ENCODE measurements at regions not wholly inside any gene's neighbourhood (a gene's known extent, or its start where the extent isn't known, plus 50 kb on each side); places are given as distances from the start of the nearest gene placed in this dataset.
A peak's percentile ranks its signal among the peaks of the same experiment; 100 is the strongest.

DNA sequence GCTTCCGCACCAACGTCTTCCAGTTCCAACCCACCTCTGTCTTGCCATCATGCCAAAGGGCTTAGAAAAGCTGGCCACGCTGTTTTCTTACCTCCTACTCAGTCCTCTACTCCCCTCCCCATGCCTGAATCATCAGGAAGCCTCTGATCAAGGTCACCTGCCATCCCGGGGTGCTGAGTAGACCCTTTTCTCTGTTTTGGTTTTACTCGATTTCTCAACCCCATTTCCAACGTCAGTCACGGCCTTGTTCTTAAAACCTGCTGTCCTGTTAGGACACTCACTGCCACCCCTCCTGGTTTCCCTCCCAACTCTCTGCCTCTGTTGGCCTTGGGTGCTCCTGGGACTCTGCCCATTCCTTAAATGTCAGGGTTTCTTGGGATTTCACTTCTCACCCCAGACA lies 350.1 kb downstream of the FOXO1 start:
- Histone ChIP-seq H3K4me1 (peaks cover 0 to 4% (median 0%) of the 10 kb centered on the region in 4 donors), H3K27ac (no peak overlapping the region), H3K27me3 (no peaks in the 10 kb centered on the region), H3K9me3 (no peaks in the 10 kb centered on the region), H3K4me3 (no peak overlapping the region), H3K36me3 (no peaks in the 10 kb centered on the region)
- WGBS, 5 donors, result 81 to 90% (median 84%) methylated on average over 7 of the region's 7 CpGs
- intact Hi-C loops (cut with DNase I; ENCODE audit: low total_unique reads), result no loop called here
- TF ChIP-seq, protein P1, sequence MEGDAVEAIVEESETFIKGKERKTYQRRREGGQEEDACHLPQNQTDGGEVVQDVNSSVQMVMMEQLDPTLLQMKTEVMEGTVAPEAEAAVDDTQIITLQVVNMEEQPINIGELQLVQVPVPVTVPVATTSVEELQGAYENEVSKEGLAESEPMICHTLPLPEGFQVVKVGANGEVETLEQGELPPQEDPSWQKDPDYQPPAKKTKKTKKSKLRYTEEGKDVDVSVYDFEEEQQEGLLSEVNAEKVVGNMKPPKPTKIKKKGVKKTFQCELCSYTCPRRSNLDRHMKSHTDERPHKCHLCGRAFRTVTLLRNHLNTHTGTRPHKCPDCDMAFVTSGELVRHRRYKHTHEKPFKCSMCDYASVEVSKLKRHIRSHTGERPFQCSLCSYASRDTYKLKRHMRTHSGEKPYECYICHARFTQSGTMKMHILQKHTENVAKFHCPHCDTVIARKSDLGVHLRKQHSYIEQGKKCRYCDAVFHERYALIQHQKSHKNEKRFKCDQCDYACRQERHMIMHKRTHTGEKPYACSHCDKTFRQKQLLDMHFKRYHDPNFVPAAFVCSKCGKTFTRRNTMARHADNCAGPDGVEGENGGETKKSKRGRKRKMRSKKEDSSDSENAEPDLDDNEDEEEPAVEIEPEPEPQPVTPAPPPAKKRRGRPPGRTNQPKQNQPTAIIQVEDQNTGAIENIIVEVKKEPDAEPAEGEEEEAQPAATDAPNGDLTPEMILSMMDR (IDR thresholded peaks at IDR 0.05), result no peak
- no peak for TF ChIP-seq POLR2A (IDR thresholded peaks at IDR 0.05)
- no peak for TF ChIP-seq EP300 (IDR thresholded peaks at IDR 0.05)
- no peak for TF ChIP-seq POLR2AphosphoS5 (IDR thresholded peaks at IDR 0.05)
- no peak for DNase-seq

GRCh38 chr13:40317980-40318327 lies 348.5 kb downstream of the FOXO1 start:
- Histone ChIP-seq H3K4me3 (no peak overlapping the region), H3K9me3 (peaks cover 0 to 2% (median under 1%) of the 10 kb centered on the region in 4 donors), H3K27ac (no peak overlapping the region), H3K36me3 (no peaks in the 10 kb centered on the region), H3K4me1 (peaks cover 0 to 4% (median 0%) of the 10 kb centered on the region in 4 donors), H3K27me3 (no peaks in the 10 kb centered on the region)
- DNase-seq, result no peak
- 76 to 83% (median 79%) methylated on average over 2 of the region's 2 CpGs for WGBS, 5 donors
- TF ChIP-seq POLR2A (IDR thresholded peaks at IDR 0.05) (no peak), POLR2AphosphoS5 (IDR thresholded peaks at IDR 0.05) (no peak), EP300 (IDR thresholded peaks at IDR 0.05) (no peak)
- TF ChIP-seq, protein P1 (IDR thresholded peaks at IDR 0.05), result no peak
- intact Hi-C loops (cut with DNase I; ENCODE audit: low total_unique reads), result no loop called here

DNA sequence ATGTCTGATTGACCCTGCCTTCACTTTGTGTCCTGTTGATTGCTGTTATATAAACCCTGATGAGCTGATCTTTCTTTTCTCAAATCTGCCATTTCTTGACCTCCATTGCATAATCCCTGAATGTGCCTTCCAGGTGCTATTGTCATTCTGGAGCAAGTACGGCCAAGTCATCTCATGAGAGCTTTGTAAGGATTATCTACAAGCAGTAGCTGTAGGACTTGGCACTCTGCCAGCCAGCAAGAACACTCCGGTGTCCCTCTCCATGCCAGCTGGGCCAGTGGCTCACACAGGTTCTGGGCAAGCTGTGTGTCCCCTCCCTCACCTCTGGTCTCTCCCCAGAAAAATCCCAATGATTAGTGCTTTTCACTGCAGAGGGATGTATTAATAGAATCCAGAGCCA lies 348.1 kb downstream of the FOXO1 start:
- Histone ChIP-seq H3K36me3 (no peaks in the 10 kb centered on the region), H3K4me1 (peaks cover 0 to 4% (median 0%) of the 10 kb centered on the region in 4 donors), H3K9me3 (peaks cover 0 to 5% (median 2%) of the 10 kb centered on the region in 4 donors), H3K27me3 (no peaks in the 10 kb centered on the region), H3K4me3 (no peak overlapping the region), H3K27ac (no peak overlapping the region)
- intact Hi-C loops (cut with DNase I; ENCODE audit: low total_unique reads), result no loop called here
- TF ChIP-seq EP300 (IDR thresholded peaks at IDR 0.05) (no peak), POLR2AphosphoS5 (IDR thresholded peaks at IDR 0.05) (no peak)
- 15 to 33% (median 21%) methylated on average over 2 of the region's 2 CpGs for whole genome bisulfite sequencing, 5 donors
- peak; percentile 55 to 66 for DNase-seq

DNA sequence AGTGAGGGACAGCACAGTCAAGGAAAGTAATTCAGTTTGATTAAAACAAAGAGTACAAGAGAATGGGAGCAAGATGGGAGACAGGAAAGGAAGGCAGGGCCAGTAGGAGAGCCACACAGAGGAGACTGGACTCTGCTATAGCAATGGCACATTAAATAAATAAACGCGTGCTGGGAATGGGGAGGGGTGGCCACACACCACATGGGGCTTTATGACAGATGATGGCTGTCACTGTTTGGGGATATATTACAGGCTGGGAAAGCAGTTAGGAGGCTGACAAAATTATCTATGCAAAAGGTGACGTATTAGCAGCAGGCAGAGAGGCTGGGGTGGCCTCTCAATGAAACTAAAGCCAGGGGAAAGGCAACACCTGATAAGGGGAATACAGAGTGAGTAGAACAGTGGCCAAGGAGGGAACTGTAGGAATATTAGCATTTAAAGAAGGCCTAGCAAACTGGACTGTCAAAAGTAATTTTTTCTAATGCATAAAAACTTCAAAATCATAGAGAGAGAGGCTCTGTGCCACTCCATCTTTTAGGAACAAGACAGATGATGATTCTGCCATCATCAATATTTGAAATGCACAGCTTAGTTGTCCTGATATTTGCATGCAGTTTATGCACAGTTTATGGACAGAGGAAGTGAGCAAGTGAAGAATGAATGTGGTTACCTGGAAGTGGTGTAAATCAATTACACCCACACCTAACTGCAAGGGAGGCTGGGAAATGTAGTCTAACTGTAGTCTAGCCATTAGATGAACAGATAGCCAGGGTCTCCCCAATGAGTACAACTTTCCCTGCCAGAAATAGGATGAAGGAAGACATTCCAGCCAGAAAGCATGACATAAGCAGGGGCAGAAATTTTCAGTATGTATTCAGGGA lies 346.5 kb downstream of the FOXO1 start:
- peaks cover 0 to 4% (median 0%) of the 10 kb centered on the region in 4 donors for H3K4me1 ChIP-seq
- H3K4me3 ChIP-seq, result no peak overlapping the region
- H3K36me3 ChIP-seq, result no peaks in the 10 kb centered on the region
- WGBS, 5 donors, result 59 to 91% (median 67%) methylated on average over 3 of the region's 3 CpGs
- intact Hi-C loops (cut with DNase I; ENCODE audit: low total_unique reads), result no loop called here
- DNase-seq, result no peak
- no peaks in the 10 kb centered on the region for H3K27me3 ChIP-seq
- no peak overlapping the region for H3K27ac ChIP-seq
- H3K9me3 ChIP-seq, result peaks cover 0 to 11% (median 2%) of the 10 kb centered on the region in 4 donors
- no peak for TF ChIP-seq POLR2AphosphoS5 (IDR thresholded peaks at IDR 0.05)
- no peak for TF ChIP-seq EP300 (IDR thresholded peaks at IDR 0.05)
- no peak for TF ChIP-seq POLR2A (IDR thresholded peaks at IDR 0.05)
- TF ChIP-seq, protein P1 (IDR thresholded peaks at IDR 0.05), result no peak

GRCh38 chr13:40328091-40328490 lies 338.4 kb downstream of the FOXO1 start:
- intact Hi-C loops (cut with DNase I; ENCODE audit: low total_unique reads), result no loop called here
- peaks cover 0 to 8% (median under 1%) of the 10 kb centered on the region in 4 donors for H3K9me3 ChIP-seq

More at GRCh38 chr13:40328091-40328490, 338.4 kb downstream of the FOXO1 start:
- Histone ChIP-seq H3K27ac (no peak overlapping the region), H3K27me3 (no peaks in the 10 kb centered on the region), H3K4me1 (no peaks in the 10 kb centered on the region), H3K36me3 (no peaks in the 10 kb centered on the region), H3K4me3 (no peak overlapping the region)
- no peak for TF ChIP-seq POLR2AphosphoS5 (IDR thresholded peaks at IDR 0.05)
- TF ChIP-seq, protein P1 (IDR thresholded peaks at IDR 0.05), result no peak
- no peak for TF ChIP-seq POLR2A (IDR thresholded peaks at IDR 0.05)
- no peak for TF ChIP-seq EP300 (IDR thresholded peaks at IDR 0.05)
- DNase-seq, result no peak
